Ramos (cell line): ENCODE measurements at regions not wholly inside any gene's neighbourhood (a gene's known extent, or its start where the extent isn't known, plus 50 kb on each side); places are given as distances from the start of the nearest gene placed in this dataset.

ENCODE experiments used
- in situ Hi-C: fragments of 300-500 bp; cut with MboI; formaldehyde crosslinking; loops from one replicate; pipeline ENCODE4 v1.14.3; 2022; ENCODE audit warnings: low sequenced_read_pairs; ENCODE audit not compliant: unreplicated experiment

- in situ Hi-C loops, result no loop called here
These were observed 643.6 kb upstream of the TMEM132C start for GRCh38 chr12:127623362-127623761.

GRCh38 chr12:127625176-127625771 lies 641.7 kb upstream of the TMEM132C start:
- in situ Hi-C loops, result no loop called here

- in situ Hi-C loops, result no loop called here
These were observed 638.3 kb upstream of the TMEM132C start for GRCh38 chr12:127628645-127629044.

- in situ Hi-C loops, result no loop called here
These were observed 637.7 kb upstream of the TMEM132C start for GRCh38 chr12:127629066-127629820.

- in situ Hi-C loops, result no loop called here
These were observed 634.5 kb upstream of the TMEM132C start for GRCh38 chr12:127632461-127632860.

GRCh38 chr12:127635838-127636237 lies 631.1 kb upstream of the TMEM132C start:
- in situ Hi-C loops, result no loop called here

- in situ Hi-C loops, result no loop called here
These were observed 630.1 kb upstream of the TMEM132C start for GRCh38 chr12:127636882-127637281.

GRCh38 chr12:127640181-127640886 lies 626.6 kb upstream of the TMEM132C start:
- in situ Hi-C loops, result no loop called here

- in situ Hi-C loops, result no loop called here
These were observed 624.8 kb upstream of the TMEM132C start for GRCh38 chr12:127642208-127642607.

GRCh38 chr12:127648321-127648720 lies 618.6 kb upstream of the TMEM132C start:
- in situ Hi-C loops, result no loop called here

GRCh38 chr12:127649961-127650360 lies 617.0 kb upstream of the TMEM132C start:
- in situ Hi-C loops, result no loop called here

- in situ Hi-C loops, result no loop called here
These were observed 616.3 kb upstream of the TMEM132C start for GRCh38 chr12:127650626-127651025.

GRCh38 chr12:127652281-127652680 lies 614.7 kb upstream of the TMEM132C start:
- in situ Hi-C loops, result no loop called here

GRCh38 chr12:127654383-127654985 lies 612.5 kb upstream of the TMEM132C start:
- in situ Hi-C loops, result no loop called here

GRCh38 chr12:127655691-127656090 lies 611.3 kb upstream of the TMEM132C start:
- in situ Hi-C loops, result no loop called here

GRCh38 chr12:127656266-127656665 lies 610.7 kb upstream of the TMEM132C start:
- in situ Hi-C loops, result no loop called here

GRCh38 chr12:127657036-127657435 lies 609.9 kb upstream of the TMEM132C start:
- in situ Hi-C loops, result no loop called here

GRCh38 chr12:127660961-127661360 lies 606.0 kb upstream of the TMEM132C start:
- in situ Hi-C loops, result no loop called here

- in situ Hi-C loops, result no loop called here
These were observed 603.3 kb upstream of the TMEM132C start for GRCh38 chr12:127663716-127664115.

GRCh38 chr12:127664901-127665300 lies 602.1 kb upstream of the TMEM132C start:
- in situ Hi-C loops, result no loop called here

- in situ Hi-C loops, result no loop called here
These were observed 599.8 kb upstream of the TMEM132C start for GRCh38 chr12:127667131-127667685.
